ENCODE measurements at regions not wholly inside any gene's neighbourhood (a gene's known extent, or its start where the extent isn't known, plus 50 kb on each side); places are given as distances from the start of the nearest gene placed in this dataset.

DNA sequence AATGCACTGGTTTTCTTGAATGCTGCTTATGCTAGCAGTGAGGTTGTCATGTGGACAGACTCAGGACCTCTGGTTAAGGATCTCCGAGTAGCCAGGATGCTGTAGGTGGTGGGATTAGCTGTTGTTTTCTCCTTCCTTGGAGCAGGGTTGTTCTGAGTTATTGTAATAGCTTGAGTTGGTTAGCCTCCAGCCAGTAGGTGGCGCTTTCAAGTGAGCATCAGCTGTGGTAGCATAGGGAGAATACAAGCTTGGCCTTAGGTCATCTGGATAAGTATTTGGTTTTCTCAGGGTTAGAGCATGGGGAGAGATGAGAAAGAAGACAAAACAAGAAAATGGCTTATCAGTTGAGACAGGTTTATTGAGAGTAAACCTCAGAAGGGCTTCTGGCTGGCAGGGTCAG, 299.7 kb upstream of the FBXO33 start:
- H2BK120ac ChIP-seq (ENCODE audit: low read depth, low read length, poor library complexity, severe bottlenecking), result no peak overlapping the region
- H2BK5ac ChIP-seq (ENCODE audit: insufficient read length, low read length), result no peak overlapping the region
- no peak overlapping the region for H3K18ac ChIP-seq (ENCODE audit: insufficient read length, low read depth, low read length)
- TF ChIP-seq, protein P1, sequence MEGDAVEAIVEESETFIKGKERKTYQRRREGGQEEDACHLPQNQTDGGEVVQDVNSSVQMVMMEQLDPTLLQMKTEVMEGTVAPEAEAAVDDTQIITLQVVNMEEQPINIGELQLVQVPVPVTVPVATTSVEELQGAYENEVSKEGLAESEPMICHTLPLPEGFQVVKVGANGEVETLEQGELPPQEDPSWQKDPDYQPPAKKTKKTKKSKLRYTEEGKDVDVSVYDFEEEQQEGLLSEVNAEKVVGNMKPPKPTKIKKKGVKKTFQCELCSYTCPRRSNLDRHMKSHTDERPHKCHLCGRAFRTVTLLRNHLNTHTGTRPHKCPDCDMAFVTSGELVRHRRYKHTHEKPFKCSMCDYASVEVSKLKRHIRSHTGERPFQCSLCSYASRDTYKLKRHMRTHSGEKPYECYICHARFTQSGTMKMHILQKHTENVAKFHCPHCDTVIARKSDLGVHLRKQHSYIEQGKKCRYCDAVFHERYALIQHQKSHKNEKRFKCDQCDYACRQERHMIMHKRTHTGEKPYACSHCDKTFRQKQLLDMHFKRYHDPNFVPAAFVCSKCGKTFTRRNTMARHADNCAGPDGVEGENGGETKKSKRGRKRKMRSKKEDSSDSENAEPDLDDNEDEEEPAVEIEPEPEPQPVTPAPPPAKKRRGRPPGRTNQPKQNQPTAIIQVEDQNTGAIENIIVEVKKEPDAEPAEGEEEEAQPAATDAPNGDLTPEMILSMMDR (conservative IDR thresholded peaks at IDR 0.05), result peak; percentile 65
- H4K5ac ChIP-seq (ENCODE audit: insufficient read length, low read depth, low read length), result no peak overlapping the region
- no peak overlapping the region for H3K4ac ChIP-seq (ENCODE audit: low read depth, low read length)
- no peak overlapping the region for H4K91ac ChIP-seq (ENCODE audit: insufficient read length, low read depth, low read length)
- H3K79me2 ChIP-seq (ENCODE audit: insufficient read depth, low read length), result no peaks in the 10 kb centered on the region
- Mint-ChIP-seq H3K27ac (no peak overlapping the region), H3K4me3 (no peak overlapping the region), H3K4me1 (peaks cover 11 to 12% of the 10 kb centered on the region in 2 experiments; a peak in 3 of 4 replicates), H3K9me3 (peaks cover 5 to 8% of the 10 kb centered on the region in 2 experiments; a peak in 3 of 5 replicates), H3K36me3 (ENCODE audit: insufficient read depth in 1 of 3, low read depth in 3 of 3) (peaks cover 0 to 4% (median 0%) of the 10 kb centered on the region in 3 experiments; a peak in 2 of 7 replicates), H3K27me3 (ENCODE audit: low read depth) (peaks cover 3% of the 10 kb centered on the region)
- no peak overlapping the region for H2AFZ ChIP-seq (ENCODE audit: low read length)
- H2BK12ac ChIP-seq (ENCODE audit: insufficient read length, low read depth, low read length), result no peak overlapping the region
- H2BK15ac ChIP-seq (ENCODE audit: low read depth, low read length), result no peak overlapping the region
- H3K79me1 ChIP-seq (ENCODE audit: insufficient read depth, low read depth, low read length, poor library complexity, severe bottlenecking), result no peaks in the 10 kb centered on the region
- no peak overlapping the region for H4K8ac ChIP-seq (replicated peaks; ENCODE audit: insufficient read length, low read depth, low read length)
- H3K27me3 ChIP-seq (ENCODE audit: insufficient read depth, low read length), result no peaks in the 10 kb centered on the region
- no peak overlapping the region for H3K27ac ChIP-seq (ENCODE audit: insufficient read length, low read depth, low read length)
- no peaks in the 10 kb centered on the region for H3K4me1 ChIP-seq (ENCODE audit: insufficient read depth, low read length)
- H4K20me1 ChIP-seq (ENCODE audit: control insufficient read depth, insufficient read depth, insufficient read length), result no peaks in the 10 kb centered on the region
- H3K4me2 ChIP-seq (ENCODE audit: insufficient read depth, insufficient read length, low read length), result no peak overlapping the region
- H3K23me2 ChIP-seq (ENCODE audit: insufficient read length, low read depth, low read length, poor library complexity, severe bottlenecking), result no peaks in the 10 kb centered on the region
- no peak overlapping the region for H3T11ph ChIP-seq (ENCODE audit: low read length)
- no peak overlapping the region for H3K56ac ChIP-seq (ENCODE audit: insufficient read length, low read depth, low read length)
- H2AK5ac ChIP-seq (ENCODE audit: insufficient read length, low read length), result no peak overlapping the region
- no peaks in the 10 kb centered on the region for H3K9me3 ChIP-seq (ENCODE audit: control insufficient read depth, low read depth, low read length)
- no peak overlapping the region for H3K14ac ChIP-seq (ENCODE audit: insufficient read depth, low read length)
- no peak overlapping the region for H3K9ac ChIP-seq (ENCODE audit: extremely low read depth, insufficient read length, low read length)
- H2BK20ac ChIP-seq (ENCODE audit: low read depth, low read length, poor library complexity, severe bottlenecking), result no peak overlapping the region
- H3K23ac ChIP-seq (ENCODE audit: insufficient read length, low read depth, low read length), result no peak overlapping the region
- no peak for DNase-seq
- WGBS (ENCODE audit: extremely low coverage, insufficient read length, low lambda C conversion rate), result no CpG with 5 or more reads among the region's 2 CpGs
